ENCODE measurements at regions not wholly inside any gene's neighbourhood (a gene's known extent, or its start where the extent isn't known, plus 50 kb on each side); places are given as distances from the start of the nearest gene placed in this dataset.

DNA sequence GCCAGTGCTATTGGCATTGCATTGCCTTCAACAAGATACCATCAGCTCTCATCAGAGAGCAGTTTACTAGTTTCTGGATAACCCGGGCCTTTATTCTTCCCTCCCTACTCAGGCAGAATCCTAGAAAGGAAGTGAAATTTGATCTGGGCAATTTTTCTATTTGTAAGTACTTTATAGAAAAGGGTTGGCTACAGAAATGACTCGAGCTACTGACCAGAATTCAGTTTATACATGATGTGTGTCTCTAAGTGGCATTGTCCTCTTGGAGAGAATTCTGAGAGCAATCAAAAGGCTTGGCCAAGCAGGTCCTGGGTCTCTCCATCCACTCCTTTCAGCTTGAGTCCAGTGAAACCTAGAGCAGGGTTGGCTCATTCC lies 192.7 kb upstream of the LEF1 start:
- no peak for TF ChIP-seq ZNF670 (tag by site-specific recombination; IDR thresholded peaks at IDR 0.05; ENCODE audit: low read depth)
- TF ChIP-seq ZNF391 (tag by site-specific recombination; IDR thresholded peaks at IDR 0.05; ENCODE audit: borderline replicate concordance, low read depth), result no peak
- no peak for TF ChIP-seq ZNF26 (tag by site-specific recombination; IDR thresholded peaks at IDR 0.05)
- TF ChIP-seq, protein P1, sequence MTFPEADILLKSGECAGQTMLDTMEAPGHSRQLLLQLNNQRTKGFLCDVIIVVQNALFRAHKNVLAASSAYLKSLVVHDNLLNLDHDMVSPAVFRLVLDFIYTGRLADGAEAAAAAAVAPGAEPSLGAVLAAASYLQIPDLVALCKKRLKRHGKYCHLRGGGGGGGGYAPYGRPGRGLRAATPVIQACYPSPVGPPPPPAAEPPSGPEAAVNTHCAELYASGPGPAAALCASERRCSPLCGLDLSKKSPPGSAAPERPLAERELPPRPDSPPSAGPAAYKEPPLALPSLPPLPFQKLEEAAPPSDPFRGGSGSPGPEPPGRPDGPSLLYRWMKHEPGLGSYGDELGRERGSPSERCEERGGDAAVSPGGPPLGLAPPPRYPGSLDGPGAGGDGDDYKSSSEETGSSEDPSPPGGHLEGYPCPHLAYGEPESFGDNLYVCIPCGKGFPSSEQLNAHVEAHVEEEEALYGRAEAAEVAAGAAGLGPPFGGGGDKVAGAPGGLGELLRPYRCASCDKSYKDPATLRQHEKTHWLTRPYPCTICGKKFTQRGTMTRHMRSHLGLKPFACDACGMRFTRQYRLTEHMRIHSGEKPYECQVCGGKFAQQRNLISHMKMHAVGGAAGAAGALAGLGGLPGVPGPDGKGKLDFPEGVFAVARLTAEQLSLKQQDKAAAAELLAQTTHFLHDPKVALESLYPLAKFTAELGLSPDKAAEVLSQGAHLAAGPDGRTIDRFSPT (tag by site-specific recombination; IDR thresholded peaks at IDR 0.05), result no peak
- TF ChIP-seq, protein P2, sequence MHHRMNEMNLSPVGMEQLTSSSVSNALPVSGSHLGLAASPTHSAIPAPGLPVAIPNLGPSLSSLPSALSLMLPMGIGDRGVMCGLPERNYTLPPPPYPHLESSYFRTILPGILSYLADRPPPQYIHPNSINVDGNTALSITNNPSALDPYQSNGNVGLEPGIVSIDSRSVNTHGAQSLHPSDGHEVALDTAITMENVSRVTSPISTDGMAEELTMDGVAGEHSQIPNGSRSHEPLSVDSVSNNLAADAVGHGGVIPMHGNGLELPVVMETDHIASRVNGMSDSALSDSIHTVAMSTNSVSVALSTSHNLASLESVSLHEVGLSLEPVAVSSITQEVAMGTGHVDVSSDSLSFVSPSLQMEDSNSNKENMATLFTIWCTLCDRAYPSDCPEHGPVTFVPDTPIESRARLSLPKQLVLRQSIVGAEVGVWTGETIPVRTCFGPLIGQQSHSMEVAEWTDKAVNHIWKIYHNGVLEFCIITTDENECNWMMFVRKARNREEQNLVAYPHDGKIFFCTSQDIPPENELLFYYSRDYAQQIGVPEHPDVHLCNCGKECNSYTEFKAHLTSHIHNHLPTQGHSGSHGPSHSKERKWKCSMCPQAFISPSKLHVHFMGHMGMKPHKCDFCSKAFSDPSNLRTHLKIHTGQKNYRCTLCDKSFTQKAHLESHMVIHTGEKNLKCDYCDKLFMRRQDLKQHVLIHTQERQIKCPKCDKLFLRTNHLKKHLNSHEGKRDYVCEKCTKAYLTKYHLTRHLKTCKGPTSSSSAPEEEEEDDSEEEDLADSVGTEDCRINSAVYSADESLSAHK (tag by site-specific recombination; IDR thresholded peaks at IDR 0.05), result no peak
- TF ChIP-seq, protein P3, sequence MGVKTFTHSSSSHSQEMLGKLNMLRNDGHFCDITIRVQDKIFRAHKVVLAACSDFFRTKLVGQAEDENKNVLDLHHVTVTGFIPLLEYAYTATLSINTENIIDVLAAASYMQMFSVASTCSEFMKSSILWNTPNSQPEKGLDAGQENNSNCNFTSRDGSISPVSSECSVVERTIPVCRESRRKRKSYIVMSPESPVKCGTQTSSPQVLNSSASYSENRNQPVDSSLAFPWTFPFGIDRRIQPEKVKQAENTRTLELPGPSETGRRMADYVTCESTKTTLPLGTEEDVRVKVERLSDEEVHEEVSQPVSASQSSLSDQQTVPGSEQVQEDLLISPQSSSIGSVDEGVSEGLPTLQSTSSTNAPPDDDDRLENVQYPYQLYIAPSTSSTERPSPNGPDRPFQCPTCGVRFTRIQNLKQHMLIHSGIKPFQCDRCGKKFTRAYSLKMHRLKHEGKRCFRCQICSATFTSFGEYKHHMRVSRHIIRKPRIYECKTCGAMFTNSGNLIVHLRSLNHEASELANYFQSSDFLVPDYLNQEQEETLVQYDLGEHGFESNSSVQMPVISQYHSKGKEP (tag by site-specific recombination; IDR thresholded peaks at IDR 0.05), result no peak
- no peak for TF ChIP-seq ZNF248 (tag by site-specific recombination; IDR thresholded peaks at IDR 0.05)
- TF ChIP-seq, protein P4, sequence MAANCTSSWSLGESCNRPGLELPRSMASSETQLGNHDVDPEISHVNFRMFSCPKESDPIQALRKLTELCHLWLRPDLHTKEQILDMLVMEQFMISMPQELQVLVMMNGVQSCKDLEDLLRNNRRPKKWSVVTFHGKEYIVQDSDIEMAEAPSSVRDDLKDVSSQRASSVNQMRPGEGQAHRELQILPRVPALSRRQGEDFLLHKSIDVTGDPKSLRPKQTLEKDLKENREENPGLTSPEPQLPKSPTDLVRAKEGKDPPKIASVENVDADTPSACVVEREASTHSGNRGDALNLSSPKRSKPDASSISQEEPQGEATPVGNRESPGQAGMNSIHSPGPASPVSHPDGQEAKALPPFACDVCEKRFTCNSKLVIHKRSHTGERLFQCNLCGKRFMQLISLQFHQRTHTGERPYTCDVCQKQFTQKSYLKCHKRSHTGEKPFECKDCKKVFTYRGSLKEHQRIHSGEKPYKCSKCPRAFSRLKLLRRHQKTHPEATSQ (tag by site-specific recombination; IDR thresholded peaks at IDR 0.05), result no peak
- no peak for TF ChIP-seq ZXDB (tag by site-specific recombination; IDR thresholded peaks at IDR 0.05)
- no peak for TF ChIP-seq ZNF514 (tag by site-specific recombination; IDR thresholded peaks at IDR 0.05)
- TF ChIP-seq ZNF792 (tag by site-specific recombination; IDR thresholded peaks at IDR 0.05), result no peak
- TF ChIP-seq, protein P5, sequence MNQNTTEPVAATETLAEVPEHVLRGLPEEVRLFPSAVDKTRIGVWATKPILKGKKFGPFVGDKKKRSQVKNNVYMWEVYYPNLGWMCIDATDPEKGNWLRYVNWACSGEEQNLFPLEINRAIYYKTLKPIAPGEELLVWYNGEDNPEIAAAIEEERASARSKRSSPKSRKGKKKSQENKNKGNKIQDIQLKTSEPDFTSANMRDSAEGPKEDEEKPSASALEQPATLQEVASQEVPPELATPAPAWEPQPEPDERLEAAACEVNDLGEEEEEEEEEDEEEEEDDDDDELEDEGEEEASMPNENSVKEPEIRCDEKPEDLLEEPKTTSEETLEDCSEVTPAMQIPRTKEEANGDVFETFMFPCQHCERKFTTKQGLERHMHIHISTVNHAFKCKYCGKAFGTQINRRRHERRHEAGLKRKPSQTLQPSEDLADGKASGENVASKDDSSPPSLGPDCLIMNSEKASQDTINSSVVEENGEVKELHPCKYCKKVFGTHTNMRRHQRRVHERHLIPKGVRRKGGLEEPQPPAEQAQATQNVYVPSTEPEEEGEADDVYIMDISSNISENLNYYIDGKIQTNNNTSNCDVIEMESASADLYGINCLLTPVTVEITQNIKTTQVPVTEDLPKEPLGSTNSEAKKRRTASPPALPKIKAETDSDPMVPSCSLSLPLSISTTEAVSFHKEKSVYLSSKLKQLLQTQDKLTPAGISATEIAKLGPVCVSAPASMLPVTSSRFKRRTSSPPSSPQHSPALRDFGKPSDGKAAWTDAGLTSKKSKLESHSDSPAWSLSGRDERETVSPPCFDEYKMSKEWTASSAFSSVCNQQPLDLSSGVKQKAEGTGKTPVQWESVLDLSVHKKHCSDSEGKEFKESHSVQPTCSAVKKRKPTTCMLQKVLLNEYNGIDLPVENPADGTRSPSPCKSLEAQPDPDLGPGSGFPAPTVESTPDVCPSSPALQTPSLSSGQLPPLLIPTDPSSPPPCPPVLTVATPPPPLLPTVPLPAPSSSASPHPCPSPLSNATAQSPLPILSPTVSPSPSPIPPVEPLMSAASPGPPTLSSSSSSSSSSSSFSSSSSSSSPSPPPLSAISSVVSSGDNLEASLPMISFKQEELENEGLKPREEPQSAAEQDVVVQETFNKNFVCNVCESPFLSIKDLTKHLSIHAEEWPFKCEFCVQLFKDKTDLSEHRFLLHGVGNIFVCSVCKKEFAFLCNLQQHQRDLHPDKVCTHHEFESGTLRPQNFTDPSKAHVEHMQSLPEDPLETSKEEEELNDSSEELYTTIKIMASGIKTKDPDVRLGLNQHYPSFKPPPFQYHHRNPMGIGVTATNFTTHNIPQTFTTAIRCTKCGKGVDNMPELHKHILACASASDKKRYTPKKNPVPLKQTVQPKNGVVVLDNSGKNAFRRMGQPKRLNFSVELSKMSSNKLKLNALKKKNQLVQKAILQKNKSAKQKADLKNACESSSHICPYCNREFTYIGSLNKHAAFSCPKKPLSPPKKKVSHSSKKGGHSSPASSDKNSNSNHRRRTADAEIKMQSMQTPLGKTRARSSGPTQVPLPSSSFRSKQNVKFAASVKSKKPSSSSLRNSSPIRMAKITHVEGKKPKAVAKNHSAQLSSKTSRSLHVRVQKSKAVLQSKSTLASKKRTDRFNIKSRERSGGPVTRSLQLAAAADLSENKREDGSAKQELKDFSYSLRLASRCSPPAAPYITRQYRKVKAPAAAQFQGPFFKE (tag by site-specific recombination; IDR thresholded peaks at IDR 0.05; ENCODE audit: borderline replicate concordance), result no peak
- no peak for TF ChIP-seq ZNF623 (tag by site-specific recombination; IDR thresholded peaks at IDR 0.05)
- no peak for TF ChIP-seq BCL11B (tag by site-specific recombination; IDR thresholded peaks at IDR 0.05; ENCODE audit: low read depth)
- TF ChIP-seq ZNF416 (tag by site-specific recombination; IDR thresholded peaks at IDR 0.05), result no peak
- no peak for TF ChIP-seq ZNF157 (tag by site-specific recombination; IDR thresholded peaks at IDR 0.05)
- no peak for TF ChIP-seq ZNF221 (tag by site-specific recombination; IDR thresholded peaks at IDR 0.05; ENCODE audit: borderline replicate concordance)
- TF ChIP-seq ZNF585B (tag by site-specific recombination; IDR thresholded peaks at IDR 0.05), result no peak
- no peaks in the 10 kb centered on the region for H3K4me1 ChIP-seq (ENCODE audit: control insufficient read depth, insufficient read depth, low read length)
- no peak overlapping the region for H3K4me3 ChIP-seq (ENCODE audit: low read depth, low read length)
- ChIA-PET CTCF (no interaction called here), POLR2A (no interaction called here)
- no peaks in the 10 kb centered on the region for H3K36me3 ChIP-seq (ENCODE audit: control insufficient read depth in 2 of 2, insufficient read depth in 1 of 2, low read length in 2 of 2)
- no peaks in the 10 kb centered on the region for H3K9me3 ChIP-seq (ENCODE audit: control insufficient read depth, insufficient read depth, low read depth, low read length)
- H3K27ac ChIP-seq (ENCODE audit: extremely low read depth, low read depth, low read length), result no peak overlapping the region
